AG04450 (cell line): ENCODE measurements at regions not wholly inside any gene's neighbourhood (a gene's known extent, or its start where the extent isn't known, plus 50 kb on each side); places are given as distances from the start of the nearest gene placed in this dataset.

Source experiments
- CTCF ChIA-PET: fragments of 300-600, 350-600 bp; formaldehyde crosslinking; extraction: SDS; loops from one replicate; lab custom pipeline; 2022; ENCODE audit warnings: antibody characterized with exemption, inconsistent platforms; lab: Charles Lee
- POLR2A ChIA-PET: fragments of 350-600 bp; formaldehyde crosslinking; extraction: SDS; loops from one replicate; lab custom pipeline; 2021; ENCODE audit warnings: antibody characterized with exemption, inconsistent platforms; lab: Yijun Ruan, JAX
- DNase-seq: peaks from one replicate; pipeline ENCODE4 v3.0.0-alpha.2; 2011; ENCODE audit warnings: low read depth, low spot score
- H3K27ac ChIP-seq: one replicate; pipeline ENCODE4 v1.5.1; 2012; ENCODE audit warnings: low read depth, low read length, control low read depth
- H3K27me3 ChIP-seq: one replicate; pipeline ENCODE4 v1.6.0; 2012; ENCODE audit warnings: low read length; ENCODE audit not compliant: control insufficient read depth, insufficient read depth
- H3K4me3 ChIP-seq: 2 replicates; pipeline ENCODE4 v1.5.1; 2011; ENCODE audit warnings: mild to moderate bottlenecking, low read depth, low read length, control low read depth
- H3K9me3 ChIP-seq: 2 replicates; pipeline ENCODE4 v1.5.1; 2012; ENCODE audit warnings: low read length; ENCODE audit not compliant: control insufficient read depth, insufficient read depth
- CTCF ChIP-seq: IDR thresholded peaks from 2 replicates; pipeline ENCODE4 v1.5.1; 2011; ENCODE audit warnings: low read depth, low read length, control low read depth, inconsistent platforms

- CTCF ChIA-PET, result no interaction called here
- Histone ChIP-seq H3K9me3 (no peaks in the 10 kb centered on the region), H3K27me3 (no peaks in the 10 kb centered on the region), H3K4me3 (no peak overlapping the region), H3K27ac (no peak overlapping the region)
- no peak for DNase-seq
- no peak for TF ChIP-seq CTCF
- POLR2A ChIA-PET, result no interaction called here
Observed at GRCh38 chr2:186125625-186126024, 360.4 kb upstream of the ZC3H15 start.

GRCh38 chr2:186126181-186126580 is 359.9 kb upstream of the ZC3H15 start:
- Histone ChIP-seq H3K27me3 (no peaks in the 10 kb centered on the region), H3K4me3 (no peak overlapping the region), H3K9me3 (no peaks in the 10 kb centered on the region), H3K27ac (no peak overlapping the region)
- no peak for TF ChIP-seq CTCF
- ChIA-PET POLR2A (no interaction called here), CTCF (no interaction called here)
- DNase-seq, result no peak

GRCh38 chr2:186129767-186130581 is 356.1 kb upstream of the ZC3H15 start:
- no peaks in the 10 kb centered on the region for H3K9me3 ChIP-seq
- no peak overlapping the region for H3K4me3 ChIP-seq
- no peak for TF ChIP-seq CTCF
- H3K27ac ChIP-seq, result no peak overlapping the region
- peak; percentile 13 for DNase-seq
- ChIA-PET POLR2A (no interaction called here), CTCF (no interaction called here)
- no peaks in the 10 kb centered on the region for H3K27me3 ChIP-seq

- no peak for DNase-seq
- Histone ChIP-seq H3K27me3 (no peaks in the 10 kb centered on the region), H3K4me3 (no peak overlapping the region), H3K9me3 (no peaks in the 10 kb centered on the region), H3K27ac (no peak overlapping the region)
- ChIA-PET CTCF (no interaction called here), POLR2A (no interaction called here)
- no peak for TF ChIP-seq CTCF
Observed at GRCh38 chr2:186130748-186131641, 355.1 kb upstream of the ZC3H15 start.

GRCh38 chr2:186135686-186136085 is 350.4 kb upstream of the ZC3H15 start:
- CTCF ChIA-PET, result no interaction called here
- Histone ChIP-seq H3K4me3 (no peak overlapping the region), H3K9me3 (no peaks in the 10 kb centered on the region), H3K27ac (no peak overlapping the region), H3K27me3 (no peaks in the 10 kb centered on the region)
- POLR2A ChIA-PET, result no interaction called here
- no peak for DNase-seq
- no peak for TF ChIP-seq CTCF
